GM19239 (cell line): ENCODE measurements at regions not wholly inside any gene's neighbourhood (a gene's known extent, or its start where the extent isn't known, plus 50 kb on each side); places are given as distances from the start of the nearest gene placed in this dataset.

Experiments
- DNase-seq: peaks from one replicate; pipeline ENCODE4 v3.0.0; 2011; ENCODE audit warnings: low spot score; ENCODE audit not compliant: insufficient read length
- FAIRE-seq: peaks from 2 replicates; lab custom pipeline; 2011; peaks lifted over from hg19 to GRCh38; lab: Jason Lieb, UNC

GRCh38 chr13:30151388-30151787, 156.0 kb downstream of the KATNAL1 start:
- DNase-seq (no peak), FAIRE-seq (no peak)

GRCh38 chr13:30149248-30149647, 158.1 kb downstream of the KATNAL1 start:
- FAIRE-seq = no peak

GRCh38 chr13:30148786-30149185, 158.6 kb downstream of the KATNAL1 start:
- FAIRE-seq (no peak), DNase-seq (no peak)

More at GRCh38 chr13:30149248-30149647, 158.1 kb downstream of the KATNAL1 start:
- DNase-seq = no peak

GRCh38 chr13:30148171-30148754, 159.1 kb downstream of the KATNAL1 start:
- DNase-seq = no peak
- no peak for FAIRE-seq

GRCh38 chr13:30147421-30147820, 159.9 kb downstream of the KATNAL1 start:
- FAIRE-seq (peak; percentile 82), DNase-seq (no peak)

- no peak for DNase-seq
- FAIRE-seq = no peak
These were observed 160.3 kb downstream of the KATNAL1 start for GRCh38 chr13:30147015-30147414.

- FAIRE-seq (peak; percentile 95), DNase-seq (peak; percentile 36)
These were observed 161.5 kb downstream of the KATNAL1 start for GRCh38 chr13:30145709-30146367.

GRCh38 chr13:30143666-30144400, 163.5 kb downstream of the KATNAL1 start:
- FAIRE-seq (peak; percentile 31), DNase-seq (no peak)

GRCh38 chr13:30142486-30143211, 164.7 kb downstream of the KATNAL1 start:
- DNase-seq (no peak), FAIRE-seq (no peak)

- no peak for FAIRE-seq
- no peak for DNase-seq
These were observed 165.4 kb downstream of the KATNAL1 start for GRCh38 chr13:30141775-30142485.

GRCh38 chr13:30140973-30141372, 166.4 kb downstream of the KATNAL1 start:
- no peak for DNase-seq
- no peak for FAIRE-seq

GRCh38 chr13:30138511-30138910, 168.8 kb downstream of the KATNAL1 start:
- FAIRE-seq (no peak), DNase-seq (no peak)

GRCh38 chr13:30135868-30136267, 171.5 kb downstream of the KATNAL1 start:
- DNase-seq = no peak
- no peak for FAIRE-seq

- no peak for FAIRE-seq
- DNase-seq = no peak
These were observed 172.0 kb downstream of the KATNAL1 start for GRCh38 chr13:30135351-30135750.

- DNase-seq (no peak), FAIRE-seq (no peak)
These were observed 172.8 kb downstream of the KATNAL1 start for GRCh38 chr13:30134578-30134977.

GRCh38 chr13:30133996-30134395, 173.4 kb downstream of the KATNAL1 start:
- no peak for DNase-seq
- FAIRE-seq = no peak

- DNase-seq (no peak), FAIRE-seq (no peak)
These were observed 173.8 kb downstream of the KATNAL1 start for GRCh38 chr13:30133554-30133912.

GRCh38 chr13:30132623-30133553, 174.5 kb downstream of the KATNAL1 start:
- FAIRE-seq (peak; percentile 98), DNase-seq (peak; percentile 85)

- FAIRE-seq (no peak), DNase-seq (no peak)
These were observed 177.9 kb downstream of the KATNAL1 start for GRCh38 chr13:30129411-30129810.
